Prostate gland (tissue), 2 donors: ENCODE measurements at regions not wholly inside any gene's neighbourhood (a gene's known extent, or its start where the extent isn't known, plus 50 kb on each side); places are given as distances from the start of the nearest gene placed in this dataset.

Experiments used
- DNase-seq: peaks from one replicate; pipeline ENCODE4 v3.0.0-alpha.2; 2019; ENCODE audit warnings: low spot score
- H3K27ac ChIP-seq, 2 donors: fragments of 200-600 bp; sonication (generic); 2 replicates each; pipeline ENCODE4 v1.5.1; 2017 to 2019
- H3K27me3 ChIP-seq: fragments of 200-600 bp; sonication (generic); replicated peaks from 2 replicates; pipeline ENCODE4 v1.5.1; 2019; ENCODE audit not compliant: insufficient read depth
- H3K36me3 ChIP-seq, 2 donors: fragments of 200-600 bp; sonication (generic); 1 replicate in 1 of 2; 2 replicates in 1 of 2; pipeline versions ENCODE4 v1.5.1 to v1.8.1; 2017 to 2019
- H3K4me1 ChIP-seq: fragments of 200-600 bp; sonication (generic); replicated peaks from 2 replicates; pipeline ENCODE4 v1.5.1; 2019
- H3K4me3 ChIP-seq, 2 donors: fragments of 200-600 bp; sonication (generic); 2 replicates each; pipeline ENCODE4 v1.5.1; 2017 to 2019
- H3K9me3 ChIP-seq: fragments of 200-600 bp; sonication (generic); 2 replicates; pipeline ENCODE4 v1.5.1; 2017
- POLR2A ChIP-seq: fragments of 450-650 bp; IDR thresholded peaks from one replicate; pipeline ENCODE4 v1.6.1; 2016; ENCODE audit warnings: antibody characterized with exemption, mild to moderate bottlenecking
- POLR2AphosphoS5 ChIP-seq: sonication (generic); formaldehyde crosslinking; IDR thresholded peaks from one replicate; pipeline ENCODE4 v1.6.1; 2017; ENCODE audit warnings: antibody characterized with exemption
- WGBS: methylation state at CpG from one replicate; pipeline ENCODE4 v1.1.5; 2018; 5-methylcytosine and 5-hydroxymethylcytosine counted together
- intact Hi-C: fragments of 100-400 bp; cut with DNase I; formaldehyde crosslinking; loops from one replicate; pipeline ENCODE4 v1.14.2; 2022
- TF ChIP-seq, protein P1 (sequence below), 4 experiments: fragments of 200-600 bp in 2 of 4; fragments of 450-650 bp in 2 of 4; sonication (generic) in 2 of 4; IDR thresholded peaks; 1 replicate in 3 of 4; 2 replicates in 1 of 4; pipeline ENCODE4 v1.5.1; 2016 to 2019; ENCODE audit warnings: antibody characterized with exemption in 4 of 4, mild to moderate bottlenecking in 2 of 4, moderate library complexity in 2 of 4

GRCh38 chr3:40637906-40638305 is 113.1 kb downstream of the ZNF621 start:
- Histone ChIP-seq H3K9me3 (no peaks in the 10 kb centered on the region), H3K36me3 (no peaks in the 10 kb centered on the region), H3K27ac (no peak overlapping the region), H3K4me3 (no peak overlapping the region), H3K27me3 (no peaks in the 10 kb centered on the region), H3K4me1 (no peaks in the 10 kb centered on the region)
- intact Hi-C loops = no loop called here
- TF ChIP-seq, protein P1, sequence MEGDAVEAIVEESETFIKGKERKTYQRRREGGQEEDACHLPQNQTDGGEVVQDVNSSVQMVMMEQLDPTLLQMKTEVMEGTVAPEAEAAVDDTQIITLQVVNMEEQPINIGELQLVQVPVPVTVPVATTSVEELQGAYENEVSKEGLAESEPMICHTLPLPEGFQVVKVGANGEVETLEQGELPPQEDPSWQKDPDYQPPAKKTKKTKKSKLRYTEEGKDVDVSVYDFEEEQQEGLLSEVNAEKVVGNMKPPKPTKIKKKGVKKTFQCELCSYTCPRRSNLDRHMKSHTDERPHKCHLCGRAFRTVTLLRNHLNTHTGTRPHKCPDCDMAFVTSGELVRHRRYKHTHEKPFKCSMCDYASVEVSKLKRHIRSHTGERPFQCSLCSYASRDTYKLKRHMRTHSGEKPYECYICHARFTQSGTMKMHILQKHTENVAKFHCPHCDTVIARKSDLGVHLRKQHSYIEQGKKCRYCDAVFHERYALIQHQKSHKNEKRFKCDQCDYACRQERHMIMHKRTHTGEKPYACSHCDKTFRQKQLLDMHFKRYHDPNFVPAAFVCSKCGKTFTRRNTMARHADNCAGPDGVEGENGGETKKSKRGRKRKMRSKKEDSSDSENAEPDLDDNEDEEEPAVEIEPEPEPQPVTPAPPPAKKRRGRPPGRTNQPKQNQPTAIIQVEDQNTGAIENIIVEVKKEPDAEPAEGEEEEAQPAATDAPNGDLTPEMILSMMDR (IDR thresholded peaks at IDR 0.05) = no peak
- TF ChIP-seq POLR2A (no peak), POLR2AphosphoS5 (no peak)
- 65% methylated on average over 2 of the region's 2 CpGs for WGBS
- DNase-seq = no peak

- H3K36me3 ChIP-seq = no peaks in the 10 kb centered on the region
- H3K4me3 ChIP-seq = no peak overlapping the region
- intact Hi-C loops = no loop called here
- H3K9me3 ChIP-seq = no peaks in the 10 kb centered on the region
- DNase-seq = no peak
- H3K27ac ChIP-seq = no peak overlapping the region
- WGBS = 86% methylated on average over 1 of the region's 1 CpG
- no peaks in the 10 kb centered on the region for H3K4me1 ChIP-seq
- H3K27me3 ChIP-seq = no peaks in the 10 kb centered on the region
- TF ChIP-seq, protein P1 (IDR thresholded peaks at IDR 0.05) = no peak
- TF ChIP-seq POLR2AphosphoS5 (no peak), POLR2A (no peak)
Observed at GRCh38 chr3:40639006-40639405, 114.2 kb downstream of the ZNF621 start.

DNA sequence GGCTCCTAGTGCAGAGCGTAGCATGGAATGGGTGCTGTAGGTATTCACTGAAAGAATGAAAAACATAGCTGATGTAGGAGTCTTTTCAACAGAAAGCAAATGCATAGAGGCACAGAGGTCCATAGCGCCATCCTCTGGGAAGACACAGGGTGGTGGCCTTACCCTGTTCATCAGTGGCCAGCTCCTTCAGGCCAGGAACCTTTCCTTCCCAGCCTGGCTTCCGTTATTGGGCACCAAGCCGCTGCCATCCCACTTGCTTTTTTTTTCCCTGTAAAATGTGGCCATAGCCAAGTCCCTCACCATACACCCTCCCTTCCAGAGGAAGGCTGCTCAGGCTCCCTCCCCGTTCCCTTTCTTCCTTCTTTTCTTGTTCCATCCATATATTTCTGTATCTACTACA is 118.1 kb downstream of the ZNF621 start:
- H3K36me3 ChIP-seq = no peaks in the 10 kb centered on the region
- WGBS = 65% methylated on average over 5 of the region's 5 CpGs
- no peak overlapping the region for H3K27ac ChIP-seq
- intact Hi-C loops = no loop called here
- TF ChIP-seq, protein P1 (IDR thresholded peaks at IDR 0.05) = no peak
- TF ChIP-seq POLR2AphosphoS5 (no peak), POLR2A (no peak)
- no peak for DNase-seq
- no peak overlapping the region for H3K4me3 ChIP-seq
- H3K27me3 ChIP-seq = no peaks in the 10 kb centered on the region
- H3K4me1 ChIP-seq = no peaks in the 10 kb centered on the region
- no peaks in the 10 kb centered on the region for H3K9me3 ChIP-seq

DNA sequence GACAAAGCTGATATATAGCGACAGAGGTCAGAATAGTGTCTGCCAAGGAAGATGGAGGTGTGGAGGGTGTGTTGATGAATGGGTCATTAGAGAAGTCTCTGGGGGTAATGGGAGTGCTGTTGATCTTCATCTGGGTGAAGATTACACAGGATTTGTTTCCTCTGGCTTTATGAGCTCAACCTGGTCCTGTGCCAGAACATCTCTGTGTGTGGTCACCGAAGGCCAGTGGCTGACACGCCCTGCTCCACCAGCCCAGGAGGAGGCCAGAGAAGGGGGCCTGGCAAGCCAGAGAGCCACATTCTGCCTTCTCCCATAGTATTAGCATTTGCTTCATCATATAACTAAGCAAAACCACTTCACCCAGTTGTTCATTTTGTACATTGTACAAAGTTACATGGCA is 121.1 kb downstream of the ZNF621 start:
- intact Hi-C loops = no loop called here
- H3K27me3 ChIP-seq = no peaks in the 10 kb centered on the region
- WGBS = 42% methylated on average over 3 of the region's 3 CpGs
- H3K9me3 ChIP-seq = no peaks in the 10 kb centered on the region
- peak; percentile 12 for DNase-seq
- no peaks in the 10 kb centered on the region for H3K36me3 ChIP-seq
- no peaks in the 10 kb centered on the region for H3K4me1 ChIP-seq
- TF ChIP-seq, protein P1 (IDR thresholded peaks at IDR 0.05) = no peak
- TF ChIP-seq POLR2AphosphoS5 (no peak), POLR2A (no peak)
- no peak overlapping the region for H3K4me3 ChIP-seq
- no peak overlapping the region for H3K27ac ChIP-seq

GRCh38 chr3:40649346-40649745 is 124.6 kb downstream of the ZNF621 start:
- no peaks in the 10 kb centered on the region for H3K36me3 ChIP-seq
- H3K4me1 ChIP-seq = no peaks in the 10 kb centered on the region
- TF ChIP-seq POLR2A = no peak
- no peak for TF ChIP-seq POLR2AphosphoS5
- TF ChIP-seq, protein P1 (IDR thresholded peaks at IDR 0.05) = no peak
- DNase-seq = no peak
- intact Hi-C loops = no loop called here
- no peaks in the 10 kb centered on the region for H3K9me3 ChIP-seq
- H3K27me3 ChIP-seq = no peaks in the 10 kb centered on the region
- no peak overlapping the region for H3K4me3 ChIP-seq
- 91% methylated on average over 4 of the region's 4 CpGs for WGBS
- no peak overlapping the region for H3K27ac ChIP-seq
